ENCODE measurements at regions not wholly inside any gene's neighbourhood (a gene's known extent, or its start where the extent isn't known, plus 50 kb on each side); places are given as distances from the start of the nearest gene placed in this dataset.

- Histone ChIP-seq H3K9ac (ENCODE audit: low read depth, low read length) (no peak overlapping the region), H3K27me3 (ENCODE audit: control insufficient read depth, insufficient read depth, low read length) (no peaks in the 10 kb centered on the region), H3K36me3 (ENCODE audit: control insufficient read depth, insufficient read depth, low read length) (no peaks in the 10 kb centered on the region), H3K9me3 (ENCODE audit: control insufficient read depth, insufficient read depth, low read length) (no peaks in the 10 kb centered on the region), H3K4me3 (ENCODE audit: low read depth, low read length) (no peak overlapping the region), H3K4me1 (ENCODE audit: control insufficient read depth, insufficient read depth, low read length) (peaks cover 4% of the 10 kb centered on the region)
Measured at GRCh38 chrX:122770581-122770980, 413.5 kb upstream of the GRIA3 start.

GRCh38 chrX:122771933-122772332, 412.1 kb upstream of the GRIA3 start:
- no peaks in the 10 kb centered on the region for H3K27me3 ChIP-seq (ENCODE audit: control insufficient read depth, insufficient read depth, low read length)
- H3K4me3 ChIP-seq (ENCODE audit: low read depth, low read length), result no peak overlapping the region
- H3K9me3 ChIP-seq (ENCODE audit: control insufficient read depth, insufficient read depth, low read length), result no peaks in the 10 kb centered on the region
- H3K4me1 ChIP-seq (ENCODE audit: control insufficient read depth, insufficient read depth, low read length), result peaks cover 4% of the 10 kb centered on the region
- no peaks in the 10 kb centered on the region for H3K36me3 ChIP-seq (ENCODE audit: control insufficient read depth, insufficient read depth, low read length)
- no peak overlapping the region for H3K9ac ChIP-seq (ENCODE audit: low read depth, low read length)

GRCh38 chrX:122777766-122778165, 406.3 kb upstream of the GRIA3 start:
- H3K9ac ChIP-seq (ENCODE audit: low read depth, low read length), result no peak overlapping the region
- no peaks in the 10 kb centered on the region for H3K27me3 ChIP-seq (ENCODE audit: control insufficient read depth, insufficient read depth, low read length)
- no peaks in the 10 kb centered on the region for H3K36me3 ChIP-seq (ENCODE audit: control insufficient read depth, insufficient read depth, low read length)
- peaks cover 4% of the 10 kb centered on the region for H3K4me1 ChIP-seq (ENCODE audit: control insufficient read depth, insufficient read depth, low read length)
- no peaks in the 10 kb centered on the region for H3K9me3 ChIP-seq (ENCODE audit: control insufficient read depth, insufficient read depth, low read length)
- H3K4me3 ChIP-seq (ENCODE audit: low read depth, low read length), result no peak overlapping the region

- Histone ChIP-seq H3K9ac (ENCODE audit: low read depth, low read length) (no peak overlapping the region), H3K9me3 (ENCODE audit: control insufficient read depth, insufficient read depth, low read length) (no peaks in the 10 kb centered on the region), H3K27me3 (ENCODE audit: control insufficient read depth, insufficient read depth, low read length) (no peaks in the 10 kb centered on the region), H3K4me1 (ENCODE audit: control insufficient read depth, insufficient read depth, low read length) (no peaks in the 10 kb centered on the region), H3K36me3 (ENCODE audit: control insufficient read depth, insufficient read depth, low read length) (no peaks in the 10 kb centered on the region), H3K4me3 (ENCODE audit: low read depth, low read length) (no peak overlapping the region)
Measured at GRCh38 chrX:122783918-122784317, 400.2 kb upstream of the GRIA3 start.

- no peaks in the 10 kb centered on the region for H3K27me3 ChIP-seq (ENCODE audit: control insufficient read depth, insufficient read depth, low read length)
Measured at GRCh38 chrX:122787231-122787630, 396.8 kb upstream of the GRIA3 start.

GRCh38 chrX:122788216-122788615, 395.9 kb upstream of the GRIA3 start:
- Histone ChIP-seq H3K4me3 (ENCODE audit: low read depth, low read length) (no peak overlapping the region), H3K9ac (ENCODE audit: low read depth, low read length) (no peak overlapping the region), H3K9me3 (ENCODE audit: control insufficient read depth, insufficient read depth, low read length) (no peaks in the 10 kb centered on the region), H3K36me3 (ENCODE audit: control insufficient read depth, insufficient read depth, low read length) (no peaks in the 10 kb centered on the region), H3K4me1 (ENCODE audit: control insufficient read depth, insufficient read depth, low read length) (no peaks in the 10 kb centered on the region), H3K27me3 (ENCODE audit: control insufficient read depth, insufficient read depth, low read length) (no peaks in the 10 kb centered on the region)

More at GRCh38 chrX:122787231-122787630, 396.8 kb upstream of the GRIA3 start:
- Histone ChIP-seq H3K9ac (ENCODE audit: low read depth, low read length) (no peak overlapping the region), H3K4me1 (ENCODE audit: control insufficient read depth, insufficient read depth, low read length) (no peaks in the 10 kb centered on the region), H3K36me3 (ENCODE audit: control insufficient read depth, insufficient read depth, low read length) (no peaks in the 10 kb centered on the region), H3K9me3 (ENCODE audit: control insufficient read depth, insufficient read depth, low read length) (no peaks in the 10 kb centered on the region), H3K4me3 (ENCODE audit: low read depth, low read length) (no peak overlapping the region)

GRCh38 chrX:122790376-122791095, 393.5 kb upstream of the GRIA3 start:
- Histone ChIP-seq H3K36me3 (ENCODE audit: control insufficient read depth, insufficient read depth, low read length) (no peaks in the 10 kb centered on the region), H3K27me3 (ENCODE audit: control insufficient read depth, insufficient read depth, low read length) (no peaks in the 10 kb centered on the region), H3K4me3 (ENCODE audit: low read depth, low read length) (no peak overlapping the region), H3K4me1 (ENCODE audit: control insufficient read depth, insufficient read depth, low read length) (no peaks in the 10 kb centered on the region), H3K9me3 (ENCODE audit: control insufficient read depth, insufficient read depth, low read length) (no peaks in the 10 kb centered on the region), H3K9ac (ENCODE audit: low read depth, low read length) (no peak overlapping the region)

GRCh38 chrX:122813876-122814275, 370.2 kb upstream of the GRIA3 start:
- no peak overlapping the region for H3K4me3 ChIP-seq (ENCODE audit: low read depth, low read length)
- H3K4me1 ChIP-seq (ENCODE audit: control insufficient read depth, insufficient read depth, low read length), result no peaks in the 10 kb centered on the region
- H3K9ac ChIP-seq (ENCODE audit: low read depth, low read length), result no peak overlapping the region
- no peaks in the 10 kb centered on the region for H3K36me3 ChIP-seq (ENCODE audit: control insufficient read depth, insufficient read depth, low read length)
- H3K27me3 ChIP-seq (ENCODE audit: control insufficient read depth, insufficient read depth, low read length), result no peaks in the 10 kb centered on the region
- H3K9me3 ChIP-seq (ENCODE audit: control insufficient read depth, insufficient read depth, low read length), result no peaks in the 10 kb centered on the region

- H3K27me3 ChIP-seq (ENCODE audit: control insufficient read depth, insufficient read depth, low read length), result no peaks in the 10 kb centered on the region
- no peak overlapping the region for H3K4me3 ChIP-seq (ENCODE audit: low read depth, low read length)
- no peaks in the 10 kb centered on the region for H3K4me1 ChIP-seq (ENCODE audit: control insufficient read depth, insufficient read depth, low read length)
- H3K9ac ChIP-seq (ENCODE audit: low read depth, low read length), result no peak overlapping the region
- H3K36me3 ChIP-seq (ENCODE audit: control insufficient read depth, insufficient read depth, low read length), result no peaks in the 10 kb centered on the region
- no peaks in the 10 kb centered on the region for H3K9me3 ChIP-seq (ENCODE audit: control insufficient read depth, insufficient read depth, low read length)
Measured at GRCh38 chrX:122816288-122816687, 367.8 kb upstream of the GRIA3 start.

GRCh38 chrX:122817321-122817955, 366.6 kb upstream of the GRIA3 start:
- H3K9ac ChIP-seq (ENCODE audit: low read depth, low read length), result no peak overlapping the region
- H3K9me3 ChIP-seq (ENCODE audit: control insufficient read depth, insufficient read depth, low read length), result no peaks in the 10 kb centered on the region
- no peaks in the 10 kb centered on the region for H3K4me1 ChIP-seq (ENCODE audit: control insufficient read depth, insufficient read depth, low read length)
- H3K36me3 ChIP-seq (ENCODE audit: control insufficient read depth, insufficient read depth, low read length), result no peaks in the 10 kb centered on the region
- no peak overlapping the region for H3K4me3 ChIP-seq (ENCODE audit: low read depth, low read length)
- H3K27me3 ChIP-seq (ENCODE audit: control insufficient read depth, insufficient read depth, low read length), result no peaks in the 10 kb centered on the region

GRCh38 chrX:122818068-122818467, 366.0 kb upstream of the GRIA3 start:
- Histone ChIP-seq H3K4me3 (ENCODE audit: low read depth, low read length) (no peak overlapping the region), H3K4me1 (ENCODE audit: control insufficient read depth, insufficient read depth, low read length) (no peaks in the 10 kb centered on the region), H3K9ac (ENCODE audit: low read depth, low read length) (no peak overlapping the region), H3K36me3 (ENCODE audit: control insufficient read depth, insufficient read depth, low read length) (no peaks in the 10 kb centered on the region), H3K27me3 (ENCODE audit: control insufficient read depth, insufficient read depth, low read length) (no peaks in the 10 kb centered on the region), H3K9me3 (ENCODE audit: control insufficient read depth, insufficient read depth, low read length) (no peaks in the 10 kb centered on the region)

- Histone ChIP-seq H3K36me3 (ENCODE audit: control insufficient read depth, insufficient read depth, low read length) (no peaks in the 10 kb centered on the region), H3K27me3 (ENCODE audit: control insufficient read depth, insufficient read depth, low read length) (no peaks in the 10 kb centered on the region)
Measured at GRCh38 chrX:122833230-122833629, 350.8 kb upstream of the GRIA3 start.

More at GRCh38 chrX:122833230-122833629, 350.8 kb upstream of the GRIA3 start:
- Histone ChIP-seq H3K4me3 (ENCODE audit: low read depth, low read length) (no peak overlapping the region), H3K9ac (ENCODE audit: low read depth, low read length) (no peak overlapping the region), H3K9me3 (ENCODE audit: control insufficient read depth, insufficient read depth, low read length) (no peaks in the 10 kb centered on the region), H3K4me1 (ENCODE audit: control insufficient read depth, insufficient read depth, low read length) (no peaks in the 10 kb centered on the region)
